C4-2B (cell line): ENCODE measurements at regions not wholly inside any gene's neighbourhood (a gene's known extent, or its start where the extent isn't known, plus 50 kb on each side); places are given as distances from the start of the nearest gene placed in this dataset.

Source experiments
- ZFX ChIP-seq: fragments of 450-650 bp; IDR thresholded peaks from 2 replicates; pipeline ENCODE4 v1.6.1; 2017
- TF ChIP-seq, protein P1 (sequence below): fragments of 450-650 bp; conservative IDR thresholded peaks from 2 replicates; pipeline ENCODE4 v1.5.1; 2017; ENCODE audit warnings: mild to moderate bottlenecking

DNA sequence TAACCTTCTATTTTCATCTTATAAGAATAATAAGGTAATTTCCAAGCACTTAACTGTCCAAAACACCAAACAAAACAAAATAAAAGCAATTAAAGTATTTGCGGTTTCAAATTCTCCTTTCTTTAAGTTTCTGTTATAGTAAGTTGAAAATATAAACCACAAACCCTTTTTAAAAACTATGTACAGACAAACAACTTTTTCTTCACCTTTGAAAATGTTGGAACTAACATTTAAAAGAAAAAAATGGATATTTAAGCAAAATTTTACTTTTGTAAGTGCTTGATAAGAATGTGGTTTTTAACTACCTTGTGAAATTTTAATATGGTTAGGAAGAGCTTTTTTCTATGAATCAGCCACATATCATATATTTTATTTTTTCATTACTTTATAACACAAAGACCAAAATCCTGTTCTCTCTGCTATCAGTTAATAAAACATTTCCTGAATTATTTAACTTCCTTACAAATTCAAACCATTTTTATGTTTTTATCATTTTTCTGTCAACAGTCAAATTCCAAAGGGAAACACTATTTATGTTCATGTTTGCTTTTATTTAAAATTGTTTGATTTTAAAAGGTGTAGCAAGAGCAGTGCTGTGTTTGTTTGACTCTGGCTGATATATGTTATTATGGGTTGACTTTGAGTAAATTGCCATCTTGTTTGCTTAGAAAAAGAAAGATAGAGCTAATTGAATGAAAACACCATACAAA lies 554.1 kb upstream of the KLHL1 start:
- TF ChIP-seq, protein P1, sequence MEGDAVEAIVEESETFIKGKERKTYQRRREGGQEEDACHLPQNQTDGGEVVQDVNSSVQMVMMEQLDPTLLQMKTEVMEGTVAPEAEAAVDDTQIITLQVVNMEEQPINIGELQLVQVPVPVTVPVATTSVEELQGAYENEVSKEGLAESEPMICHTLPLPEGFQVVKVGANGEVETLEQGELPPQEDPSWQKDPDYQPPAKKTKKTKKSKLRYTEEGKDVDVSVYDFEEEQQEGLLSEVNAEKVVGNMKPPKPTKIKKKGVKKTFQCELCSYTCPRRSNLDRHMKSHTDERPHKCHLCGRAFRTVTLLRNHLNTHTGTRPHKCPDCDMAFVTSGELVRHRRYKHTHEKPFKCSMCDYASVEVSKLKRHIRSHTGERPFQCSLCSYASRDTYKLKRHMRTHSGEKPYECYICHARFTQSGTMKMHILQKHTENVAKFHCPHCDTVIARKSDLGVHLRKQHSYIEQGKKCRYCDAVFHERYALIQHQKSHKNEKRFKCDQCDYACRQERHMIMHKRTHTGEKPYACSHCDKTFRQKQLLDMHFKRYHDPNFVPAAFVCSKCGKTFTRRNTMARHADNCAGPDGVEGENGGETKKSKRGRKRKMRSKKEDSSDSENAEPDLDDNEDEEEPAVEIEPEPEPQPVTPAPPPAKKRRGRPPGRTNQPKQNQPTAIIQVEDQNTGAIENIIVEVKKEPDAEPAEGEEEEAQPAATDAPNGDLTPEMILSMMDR = no peak
- TF ChIP-seq ZFX = no peak
